Astrocyte (in vitro differentiated cells and primary cell): ENCODE measurements at regions not wholly inside any gene's neighbourhood (a gene's known extent, or its start where the extent isn't known, plus 50 kb on each side); places are given as distances from the start of the nearest gene placed in this dataset.

Source experiments
- DNase-seq: peaks from one replicate; pipeline ENCODE4 v3.0.0-alpha.2; 2010; ENCODE audit warnings: low read depth
- FAIRE-seq: peaks from 2 replicates; lab custom pipeline; 2011; peaks lifted over from hg19 to GRCh38; lab: Jason Lieb, UNC
- H2AFZ ChIP-seq: 2 replicates; pipeline ENCODE4 v1.6.0; 2012; ENCODE audit warnings: low read depth, low read length, inconsistent platforms
- H3K27ac ChIP-seq: 2 replicates; pipeline ENCODE4 v1.5.1; 2011; ENCODE audit warnings: low read depth, low read length, inconsistent platforms
- H3K27me3 ChIP-seq: 2 replicates; pipeline ENCODE4 v1.6.0; 2011; ENCODE audit warnings: low read length, inconsistent platforms; ENCODE audit not compliant: insufficient read depth
- H3K36me3 ChIP-seq: 2 replicates; pipeline ENCODE4 v1.5.1; 2011; ENCODE audit warnings: low read length, inconsistent platforms; ENCODE audit not compliant: insufficient read depth
- H3K4me1 ChIP-seq: 2 replicates; pipeline ENCODE4 v1.5.1; 2011; ENCODE audit warnings: low read length, inconsistent platforms; ENCODE audit not compliant: insufficient read depth
- H3K4me2 ChIP-seq: 2 replicates; pipeline ENCODE4 v1.6.0; 2012; ENCODE audit warnings: low read length, inconsistent platforms
- H3K4me3 ChIP-seq: 2 replicates; pipeline ENCODE4 v1.5.1; 2011; ENCODE audit warnings: low read depth, mild to moderate bottlenecking, low read length, inconsistent platforms; ENCODE audit not compliant: insufficient read depth
- H3K79me2 ChIP-seq: 2 replicates; pipeline ENCODE4 v1.6.0; 2012; ENCODE audit warnings: mild to moderate bottlenecking, low read length, inconsistent platforms; ENCODE audit not compliant: insufficient read depth
- H3K9ac ChIP-seq: 2 replicates; pipeline ENCODE4 v1.6.0; 2012; ENCODE audit warnings: mild to moderate bottlenecking, low read length, inconsistent platforms
- H3K9me3 ChIP-seq: 2 replicates; pipeline ENCODE4 v1.5.1; 2012; ENCODE audit warnings: low read depth, mild to moderate bottlenecking, low read length, inconsistent platforms; ENCODE audit not compliant: insufficient read depth
- H4K20me1 ChIP-seq: 2 replicates; pipeline ENCODE4 v1.6.0; 2012; ENCODE audit warnings: low read length, inconsistent platforms; ENCODE audit not compliant: insufficient read depth
- H3K27ac Mint-ChIP-seq: one replicate; pipeline ENCODE4 v1.8.0; 2021; ENCODE audit warnings: mild to moderate bottlenecking, mixed read lengths; ENCODE audit not compliant: unreplicated experiment
- H3K27me3 Mint-ChIP-seq: one replicate; pipeline ENCODE4 v1.8.0; 2021; ENCODE audit warnings: low read depth, mixed read lengths; ENCODE audit not compliant: unreplicated experiment
- H3K36me3 Mint-ChIP-seq: one replicate; pipeline ENCODE4 v1.8.0; 2021; ENCODE audit warnings: low read depth, mixed read lengths; ENCODE audit not compliant: unreplicated experiment
- H3K4me1 Mint-ChIP-seq: one replicate; pipeline ENCODE4 v1.8.0; 2021; ENCODE audit warnings: low read depth, mixed read lengths; ENCODE audit not compliant: unreplicated experiment
- H3K4me3 Mint-ChIP-seq: one replicate; pipeline ENCODE4 v1.8.0; 2021; ENCODE audit warnings: mild to moderate bottlenecking, moderate library complexity, mixed read lengths; ENCODE audit not compliant: unreplicated experiment
- H3K9me3 Mint-ChIP-seq: one replicate; pipeline ENCODE4 v1.8.0; 2021; ENCODE audit warnings: mild to moderate bottlenecking, mixed read lengths; ENCODE audit not compliant: unreplicated experiment
- CTCF ChIP-seq: IDR thresholded peaks from 2 replicates; pipeline ENCODE4 v1.5.1; 2011; ENCODE audit warnings: low read depth, mild to moderate bottlenecking, inconsistent platforms, low read length, moderate library complexity; ENCODE audit not compliant: insufficient read depth
- EZH2 ChIP-seq: IDR thresholded peaks from 2 replicates; pipeline ENCODE4 v1.6.1; 2012; ENCODE audit warnings: mild to moderate bottlenecking, low read length, inconsistent platforms; ENCODE audit not compliant: insufficient read depth

- no peaks in the 10 kb centered on the region for H3K36me3 Mint-ChIP-seq
- no peak for FAIRE-seq
- no peaks in the 10 kb centered on the region for H3K4me1 ChIP-seq
- no peak overlapping the region for H3K4me3 Mint-ChIP-seq
- H3K9me3 Mint-ChIP-seq: peaks cover 2% of the 10 kb centered on the region
- H3K4me1 Mint-ChIP-seq: no peaks in the 10 kb centered on the region
- no peak overlapping the region for H3K4me2 ChIP-seq
- TF ChIP-seq EZH2 (no peak), CTCF (no peak)
- peaks cover 2% of the 10 kb centered on the region for H3K27me3 ChIP-seq
- no peaks in the 10 kb centered on the region for H4K20me1 ChIP-seq
- no peaks in the 10 kb centered on the region for H3K9me3 ChIP-seq
- no peak overlapping the region for H2AFZ ChIP-seq
- no peak overlapping the region for H3K4me3 ChIP-seq
- no peak overlapping the region for H3K27ac ChIP-seq
- no peak overlapping the region for H3K27ac Mint-ChIP-seq
- H3K27me3 Mint-ChIP-seq: peaks cover 68% of the 10 kb centered on the region
- no peaks in the 10 kb centered on the region for H3K36me3 ChIP-seq
- DNase-seq: no peak
- H3K79me2 ChIP-seq: no peaks in the 10 kb centered on the region
- H3K9ac ChIP-seq: no peak overlapping the region
Observed at GRCh38 chr20:63119121-63119962, 96.6 kb downstream of the YTHDF1 start.

DNA sequence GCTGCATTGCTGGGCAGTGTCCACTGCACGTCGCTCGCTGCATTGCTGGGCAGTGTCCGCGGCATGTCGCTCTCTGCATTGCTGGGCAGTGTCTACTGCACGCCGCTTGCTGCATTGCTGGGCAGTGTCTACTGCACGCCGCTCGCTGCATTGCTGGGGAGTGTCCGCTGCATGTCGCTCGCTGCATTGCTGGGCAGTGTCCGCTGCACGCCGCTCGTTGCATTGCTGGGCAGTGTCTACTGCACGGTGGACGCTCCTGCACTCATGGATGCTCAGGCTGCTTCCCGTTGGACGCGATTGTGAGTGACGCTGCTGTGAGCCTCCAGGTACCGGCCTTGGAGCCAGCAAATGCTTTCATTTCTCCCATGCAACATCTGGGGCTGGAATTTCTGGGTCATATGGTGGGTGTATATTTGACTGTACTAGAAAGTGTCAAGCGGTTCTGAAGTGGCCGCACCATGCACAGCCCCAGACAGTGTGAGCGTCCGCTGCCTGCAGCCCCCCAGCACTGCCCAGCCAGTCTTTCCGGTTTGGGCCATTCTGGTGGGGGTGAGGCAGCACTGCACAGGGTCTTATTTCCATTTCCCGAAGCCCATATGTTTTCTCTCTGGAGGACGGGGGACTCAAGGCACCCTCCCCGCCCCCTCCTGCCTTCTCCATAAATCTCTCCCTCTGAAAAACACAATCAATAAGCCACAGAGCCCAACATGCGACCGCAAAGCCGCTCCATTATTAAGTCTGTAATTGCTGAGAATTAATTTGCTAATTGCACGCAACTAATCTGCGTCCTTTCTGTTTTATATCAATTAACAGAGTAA is 97.4 kb downstream of the YTHDF1 start:
- TF ChIP-seq CTCF (no peak), EZH2 (no peak)
- DNase-seq: no peak
- H3K4me1 Mint-ChIP-seq: no peaks in the 10 kb centered on the region
- H3K9me3 Mint-ChIP-seq: peaks cover 2% of the 10 kb centered on the region
- H2AFZ ChIP-seq: no peak overlapping the region
- FAIRE-seq: no peak
- H3K36me3 ChIP-seq: no peaks in the 10 kb centered on the region
- H3K4me3 Mint-ChIP-seq: no peak overlapping the region
- no peak overlapping the region for H3K27ac ChIP-seq
- peaks cover 72% of the 10 kb centered on the region for H3K27me3 Mint-ChIP-seq
- H3K9me3 ChIP-seq: no peaks in the 10 kb centered on the region
- H3K36me3 Mint-ChIP-seq: no peaks in the 10 kb centered on the region
- no peak overlapping the region for H3K4me3 ChIP-seq
- no peaks in the 10 kb centered on the region for H3K79me2 ChIP-seq
- H3K27me3 ChIP-seq: peaks cover 2% of the 10 kb centered on the region
- H3K27ac Mint-ChIP-seq: no peak overlapping the region
- H3K4me1 ChIP-seq: no peaks in the 10 kb centered on the region
- H3K4me2 ChIP-seq: no peak overlapping the region
- no peak overlapping the region for H3K9ac ChIP-seq
- no peaks in the 10 kb centered on the region for H4K20me1 ChIP-seq
